Endothelial cell of umbilical vein (primary cell): ENCODE measurements at regions not wholly inside any gene's neighbourhood (a gene's known extent, or its start where the extent isn't known, plus 50 kb on each side); places are given as distances from the start of the nearest gene placed in this dataset.

Source experiments
- BruUV-seq: library from RNA; stranded (reverse); fragments of 400-500 nt; replicated peaks from 2 replicates; lab custom pipeline; 2021; lab: Mats Ljungman, UMichigan
- CTCF ChIA-PET: fragments of 300-600, 350-600 bp; sonication (Branson Sonifier 250); formaldehyde crosslinking; loops from one replicate; lab custom pipeline; 2021; ENCODE audit warnings: antibody characterized with exemption, inconsistent platforms; lab: Charles Lee
- POLR2A ChIA-PET: fragments of 300-600, 350-600 bp; sonication (Branson Sonifier 250); formaldehyde crosslinking; loops from one replicate; lab custom pipeline; 2021; ENCODE audit warnings: antibody characterized with exemption, inconsistent platforms; lab: Charles Lee
- DNase-seq: peaks from one replicate; pipeline ENCODE4 v3.0.0-alpha.2; 2011; ENCODE audit warnings: low read depth, low spot score
- FAIRE-seq: peaks from 2 replicates; lab custom pipeline; 2011; peaks lifted over from hg19 to GRCh38; lab: Jason Lieb, UNC
- H2AFZ ChIP-seq: 2 replicates; pipeline ENCODE4 v1.6.0; 2012; ENCODE audit warnings: low read depth, low read length, control low read depth, inconsistent platforms
- H3K27ac ChIP-seq: 2 replicates; pipeline ENCODE4 v1.5.1; 2011; ENCODE audit warnings: low read depth, mild to moderate bottlenecking, control low read depth, low read length, moderate library complexity; ENCODE audit not compliant: insufficient read depth
- H3K27me3 ChIP-seq, 2 experiments: 2 replicates each; pipeline versions ENCODE4 v1.6.0 to v1.6.1; 2011; ENCODE audit warnings: low read length in 2 of 2, mixed read lengths in 1 of 2; ENCODE audit not compliant: control insufficient read depth in 2 of 2, insufficient read depth in 2 of 2
- H3K36me3 ChIP-seq, 2 experiments: 2 replicates in 1 of 2; 3 replicates in 1 of 2; pipeline ENCODE4 v1.5.1; 2011; ENCODE audit warnings: low read length in 2 of 2, mild to moderate bottlenecking in 1 of 2, moderate library complexity in 1 of 2; ENCODE audit not compliant: control insufficient read depth in 2 of 2, insufficient read depth in 2 of 2; ENCODE audit errors: extremely low read depth in 1 of 2
- H3K4me1 ChIP-seq: 3 replicates; pipeline ENCODE4 v1.5.1; 2011; ENCODE audit warnings: mild to moderate bottlenecking, low read length; ENCODE audit not compliant: control insufficient read depth, insufficient read depth; ENCODE audit errors: extremely low read depth
- H3K4me2 ChIP-seq: 2 replicates; pipeline ENCODE4 v1.6.1; 2011; ENCODE audit warnings: low read length, control low read depth, mixed read lengths; ENCODE audit not compliant: insufficient read depth
- H3K4me3 ChIP-seq, 3 experiments: fragments of 200-600 bp in 1 of 3; sonication (generic), shearing (Covaris generic) in 1 of 3; replicated peaks in 1 of 3; 2 replicates each; pipeline ENCODE4 v1.5.1; 2011 to 2016; ENCODE audit warnings: control low read depth in 3 of 3, low read length in 3 of 3, mild to moderate bottlenecking in 2 of 3, inconsistent platforms in 1 of 3, low read depth in 1 of 3, moderate library complexity in 1 of 3; ENCODE audit not compliant: insufficient read depth in 1 of 3
- H3K79me2 ChIP-seq: 2 replicates; pipeline ENCODE4 v1.6.0; 2012; ENCODE audit warnings: low read length, inconsistent platforms; ENCODE audit not compliant: control insufficient read depth, insufficient read depth
- H3K9ac ChIP-seq: replicated peaks from 2 replicates; pipeline ENCODE3; 2011; ENCODE audit warnings: low read length, control low read depth; ENCODE audit not compliant: insufficient read depth; ENCODE audit errors: extremely low read depth
- H3K9me1 ChIP-seq: replicated peaks from 3 replicates; pipeline ENCODE4 v1.6.0; 2011; ENCODE audit warnings: mild to moderate bottlenecking, low read length; ENCODE audit not compliant: control insufficient read depth, insufficient read depth; ENCODE audit errors: extremely low read depth
- H3K9me3 ChIP-seq: replicated peaks from 2 replicates; pipeline ENCODE4 v1.5.1; 2012; ENCODE audit warnings: low read length, inconsistent platforms; ENCODE audit not compliant: control insufficient read depth, insufficient read depth
- H4K20me1 ChIP-seq: replicated peaks from 2 replicates; pipeline ENCODE3; 2011; ENCODE audit warnings: mild to moderate bottlenecking, low read length; ENCODE audit not compliant: control insufficient read depth, insufficient read depth; ENCODE audit errors: extremely low read depth
- CTCF ChIP-seq, 2 donors: IDR thresholded peaks; 1 replicate in 1 of 2; 2 replicates in 1 of 2; pipeline ENCODE4 v1.5.1; 2011; ENCODE audit warnings: low read length in 2 of 2, mild to moderate bottlenecking in 2 of 2, moderate library complexity in 2 of 2, control low read depth in 1 of 2, inconsistent platforms in 1 of 2, low read depth in 1 of 2; ENCODE audit not compliant: insufficient read depth in 1 of 2; ENCODE audit errors: extremely low read depth in 1 of 2
- EZH2 ChIP-seq: IDR thresholded peaks from 2 replicates; pipeline ENCODE4 v1.6.1; 2012; ENCODE audit warnings: borderline replicate concordance, low read depth, mild to moderate bottlenecking, moderate library complexity, low read length, inconsistent platforms; ENCODE audit not compliant: severe bottlenecking
- FOS ChIP-seq: IDR thresholded peaks from 2 replicates; pipeline ENCODE4 v1.6.1; 2011; ENCODE audit warnings: mild to moderate bottlenecking, low read length, moderate library complexity, borderline replicate concordance; ENCODE audit not compliant: insufficient read depth
- GATA2 ChIP-seq: IDR thresholded peaks from 2 replicates; pipeline ENCODE4 v1.7.0; 2011; ENCODE audit warnings: low read depth, mild to moderate bottlenecking, moderate library complexity, mixed read lengths, low read length; ENCODE audit not compliant: insufficient read length, insufficient read depth
- JUN ChIP-seq: IDR thresholded peaks from 2 replicates; pipeline ENCODE4 v1.6.1; 2011; ENCODE audit warnings: borderline replicate concordance, low read depth; ENCODE audit not compliant: insufficient read length, insufficient read depth
- MAX ChIP-seq: IDR thresholded peaks from 2 replicates; pipeline ENCODE4 v1.6.1; 2011; ENCODE audit not compliant: insufficient read depth, insufficient read length
- MYC ChIP-seq: IDR thresholded peaks from one replicate; pipeline ENCODE4 v1.6.1; 2011; ENCODE audit warnings: mild to moderate bottlenecking, low read depth, low read length
- POLR2A ChIP-seq: IDR thresholded peaks from 2 replicates; pipeline ENCODE4 v1.6.1; 2012; ENCODE audit warnings: low read depth, mild to moderate bottlenecking, control low read depth, low read length
- POLR2AphosphoS5 ChIP-seq: IDR thresholded peaks from 2 replicates; pipeline ENCODE4 v1.6.1; 2012; ENCODE audit warnings: low read depth, mild to moderate bottlenecking, control low read depth, low read length, moderate library complexity; ENCODE audit not compliant: insufficient read depth
- dilution Hi-C: fragments of 300-500 bp; cut with MboI; formaldehyde crosslinking; loops from one replicate; pipeline ENCODE4 v1.15.0; 2019; ENCODE audit warnings: low sequenced_read_pairs; ENCODE audit not compliant: extremely low pct_ligation_motif_present
- intact Hi-C: fragments of 100-400 bp; cut with micrococcal nuclease; formaldehyde crosslinking; loops from one replicate; pipeline ENCODE4 v1.10.0; 2022

GRCh38 chr4:149986917-149987316, 91.3 kb upstream of the DCLK2 start:
- TF ChIP-seq POLR2AphosphoS5 (no peak), GATA2 (no peak), EZH2 (no peak), POLR2A (no peak), JUN (no peak), MAX (no peak), FOS (no peak), CTCF (IDR thresholded peaks at IDR 0.05; ENCODE audit: extremely low read depth in 1 of 2, insufficient read depth in 1 of 2, low read depth in 1 of 2, low read length in 2 of 2) (no peak), MYC (no peak)
- H4K20me1 ChIP-seq = no peaks in the 10 kb centered on the region
- BruUV-seq = no TSS peak
- intact Hi-C loops = no loop called here
- ChIA-PET CTCF (no interaction called here), POLR2A (no interaction called here)
- no peaks in the 10 kb centered on the region for H3K9me3 ChIP-seq
- no peaks in the 10 kb centered on the region for H3K9me1 ChIP-seq
- no peak overlapping the region for H3K27ac ChIP-seq
- no peak for FAIRE-seq
- peaks cover 14% of the 10 kb centered on the region for H3K4me1 ChIP-seq
- peak overlapping the region; percentile 52 for H3K4me2 ChIP-seq
- no peaks in the 10 kb centered on the region for H3K79me2 ChIP-seq
- DNase-seq = no peak
- no peak overlapping the region for H3K4me3 ChIP-seq
- H3K27me3 ChIP-seq = no peaks in the 10 kb centered on the region
- H3K36me3 ChIP-seq = no peaks in the 10 kb centered on the region
- dilution Hi-C loops = no loop called here
- H2AFZ ChIP-seq = peak overlapping the region; percentile 34
- H3K9ac ChIP-seq = no peak overlapping the region
